Left cardiac atrium (tissue), 4 donors: ENCODE measurements at regions not wholly inside any gene's neighbourhood (a gene's known extent, or its start where the extent isn't known, plus 50 kb on each side); places are given as distances from the start of the nearest gene placed in this dataset.
A peak's percentile ranks its signal among the peaks of the same experiment; 100 is the strongest.

Source experiments
- ATAC-seq, 2 donors: fragments of 200-7000 bp; cut with Tn5 transposase; one replicate each; pipeline ENCODE4 v1.9.1; 2020; ENCODE audit warnings: mild to moderate bottlenecking in 2 of 2, moderate library complexity in 2 of 2
- DNase-seq: peaks from one replicate; pipeline ENCODE4 v3.0.0-alpha.2; 2020
- intact Hi-C, 2 donors: fragments of 100-400 bp; cut with DNase I; formaldehyde crosslinking; loops; one replicate each; pipeline versions ENCODE4 v1.14.1 to v1.15.1; 2022 to 2023
- donor health status: DM: no; HTN: yes; CAD: no.
- donor health status: DM: no; HTN: yes; CAD: no; lungs with severe emphysema.
- donor health status: DM: yes; HTN: yes; CAD: no.
- donor health status: Dilated cardiomyopathy.

- no peak for ATAC-seq
- intact Hi-C loops: no loop called here
- no peak for DNase-seq
These were observed 249.0 kb downstream of the TSHZ3 start for GRCh38 chr19:31100206-31100590.

- DNase-seq: no peak
- no peak for ATAC-seq
- intact Hi-C loops: no loop called here
These were observed 249.6 kb downstream of the TSHZ3 start for GRCh38 chr19:31099515-31100205.

- intact Hi-C loops: no loop called here
- ATAC-seq (no peak), DNase-seq (no peak)
These were observed 250.4 kb downstream of the TSHZ3 start for GRCh38 chr19:31098836-31099235.

- ATAC-seq (no peak), DNase-seq (no peak)
- intact Hi-C loops: no loop called here
These were observed 252.2 kb downstream of the TSHZ3 start for GRCh38 chr19:31096935-31097545.

- peak in 1 of 2 donors; percentile 27 for ATAC-seq
- DNase-seq: no peak
- intact Hi-C loops: no loop called here
These were observed 253.0 kb downstream of the TSHZ3 start for GRCh38 chr19:31096062-31096830.

- DNase-seq (no peak), ATAC-seq (no peak)
- intact Hi-C loops: no loop called here
These were observed 254.0 kb downstream of the TSHZ3 start for GRCh38 chr19:31095100-31095804.

- ATAC-seq (peak; percentile 41 to 42), DNase-seq (no peak)
- intact Hi-C loops: no loop called here
These were observed 257.0 kb downstream of the TSHZ3 start for GRCh38 chr19:31092274-31092673.

- intact Hi-C loops: no loop called here
- ATAC-seq: peak in 1 of 2 donors; percentile 34
- DNase-seq: no peak
These were observed 259.6 kb downstream of the TSHZ3 start for GRCh38 chr19:31089681-31090080.

GRCh38 chr19:31085125-31085524 lies 264.1 kb downstream of the TSHZ3 start:
- intact Hi-C loops: no loop called here
- no peak for ATAC-seq

GRCh38 chr19:31083105-31083504 lies 266.1 kb downstream of the TSHZ3 start:
- ATAC-seq: no peak
- intact Hi-C loops: no loop called here
- no peak for DNase-seq

More at GRCh38 chr19:31085125-31085524, 264.1 kb downstream of the TSHZ3 start:
- DNase-seq: no peak

GRCh38 chr19:31075146-31075655 lies 274.0 kb downstream of the TSHZ3 start:
- intact Hi-C loops: no loop called here
- DNase-seq (no peak), ATAC-seq (no peak)

- ATAC-seq (no peak), DNase-seq (no peak)
- intact Hi-C loops: no loop called here
These were observed 274.8 kb downstream of the TSHZ3 start for GRCh38 chr19:31074199-31075125.

GRCh38 chr19:31073485-31074198 lies 275.6 kb downstream of the TSHZ3 start:
- intact Hi-C loops: no loop called here
- no peak for ATAC-seq
- no peak for DNase-seq

- ATAC-seq: no peak
- intact Hi-C loops: no loop called here
- DNase-seq: no peak
These were observed 276.8 kb downstream of the TSHZ3 start for GRCh38 chr19:31072451-31072850.

GRCh38 chr19:31071136-31071855 lies 277.9 kb downstream of the TSHZ3 start:
- DNase-seq (no peak), ATAC-seq (no peak)
- intact Hi-C loops: no loop called here

GRCh38 chr19:31070146-31071065 lies 278.8 kb downstream of the TSHZ3 start:
- ATAC-seq: no peak
- intact Hi-C loops: no loop called here
- DNase-seq: no peak
